Stimulated activated CD8-positive, alpha-beta memory T cell treated with anti-CD3 and anti-CD28 coated beads, Interleukin-12 subunit alpha, Interleukin-12 subunit beta, amount 100 ng/mL, for 24 hours (primary cell): ENCODE measurements at regions not wholly inside any gene's neighbourhood (a gene's known extent, or its start where the extent isn't known, plus 50 kb on each side); places are given as distances from the start of the nearest gene placed in this dataset.
"Not testable (repeated sequence)": the region's sequence is repeated elsewhere in the genome, so short reads cannot be mapped to it uniquely, and the experiment has no call there.

Experiments
- DNase-seq: peaks from one replicate; pipeline ENCODE4 v3.0.0-alpha.2; 2020; ENCODE audit errors: extremely low read depth

GRCh38 chr7:68384581-68384980 lies 1213.7 kb upstream of the AUTS2 start:
- DNase-seq: no peak

GRCh38 chr7:68393051-68393450 lies 1205.2 kb upstream of the AUTS2 start:
- no peak for DNase-seq

- no peak for DNase-seq
These were observed 1204.1 kb upstream of the AUTS2 start for GRCh38 chr7:68394131-68394530.

- no peak for DNase-seq
These were observed 1198.2 kb upstream of the AUTS2 start for GRCh38 chr7:68399991-68400590.

GRCh38 chr7:68400783-68401182 lies 1197.5 kb upstream of the AUTS2 start:
- no peak for DNase-seq

- DNase-seq: no peak
These were observed 1197.0 kb upstream of the AUTS2 start for GRCh38 chr7:68401313-68401712.

- no peak for DNase-seq
These were observed 1191.8 kb upstream of the AUTS2 start for GRCh38 chr7:68406480-68406879.

- no peak for DNase-seq
These were observed 1190.8 kb upstream of the AUTS2 start for GRCh38 chr7:68407460-68407859.

GRCh38 chr7:68408873-68409272 lies 1189.4 kb upstream of the AUTS2 start:
- no peak for DNase-seq

- no peak for DNase-seq
These were observed 1188.4 kb upstream of the AUTS2 start for GRCh38 chr7:68409851-68410250.

GRCh38 chr7:68410693-68411092 lies 1187.6 kb upstream of the AUTS2 start:
- not testable (repeated sequence) for DNase-seq

GRCh38 chr7:68411742-68412141 lies 1186.5 kb upstream of the AUTS2 start:
- no peak for DNase-seq

- DNase-seq: no peak
These were observed 1183.4 kb upstream of the AUTS2 start for GRCh38 chr7:68414631-68415425.

- no peak for DNase-seq
These were observed 1181.3 kb upstream of the AUTS2 start for GRCh38 chr7:68417002-68417401.

- DNase-seq: no peak
These were observed 1180.6 kb upstream of the AUTS2 start for GRCh38 chr7:68417659-68418058.

GRCh38 chr7:68420342-68421192 lies 1177.7 kb upstream of the AUTS2 start:
- no peak for DNase-seq

GRCh38 chr7:68421712-68422111 lies 1176.6 kb upstream of the AUTS2 start:
- no peak for DNase-seq

GRCh38 chr7:68422281-68422680 lies 1176.0 kb upstream of the AUTS2 start:
- no peak for DNase-seq

- no peak for DNase-seq
These were observed 1174.9 kb upstream of the AUTS2 start for GRCh38 chr7:68423356-68423755.

- no peak for DNase-seq
These were observed 1173.5 kb upstream of the AUTS2 start for GRCh38 chr7:68424658-68425297.

GRCh38 chr7:68425377-68425776 lies 1172.9 kb upstream of the AUTS2 start:
- DNase-seq: no peak
